H9 (cell line): ENCODE measurements at regions not wholly inside any gene's neighbourhood (a gene's known extent, or its start where the extent isn't known, plus 50 kb on each side); places are given as distances from the start of the nearest gene placed in this dataset.

Source experiments
- DNase-seq: peaks from one replicate; pipeline ENCODE4 v3.0.0-alpha.2; 2017
- H2AFZ ChIP-seq: one replicate; pipeline ENCODE4 v1.6.1; 2013; ENCODE audit warnings: mild to moderate bottlenecking, low read length, control low read depth, moderate library complexity
- H2AK5ac ChIP-seq: 2 replicates; pipeline ENCODE4 v1.6.1; 2013; ENCODE audit warnings: low read length, control low read depth, mixed read lengths; ENCODE audit not compliant: insufficient read length
- H2BK120ac ChIP-seq: one replicate; pipeline ENCODE4 v1.6.1; 2013; ENCODE audit warnings: low read depth, mild to moderate bottlenecking, low read length, control low read depth, inconsistent platforms; ENCODE audit not compliant: poor library complexity, severe bottlenecking
- H2BK12ac ChIP-seq: 2 replicates; pipeline ENCODE4 v1.6.1; 2013; ENCODE audit warnings: low read length, control low read depth, mixed read lengths, low read depth; ENCODE audit not compliant: insufficient read length
- H2BK15ac ChIP-seq: 2 replicates; pipeline ENCODE4 v1.6.1; 2013; ENCODE audit warnings: low read depth, low read length, control low read depth
- H2BK20ac ChIP-seq: one replicate; pipeline ENCODE4 v1.6.1; 2013; ENCODE audit warnings: low read depth, mild to moderate bottlenecking, low read length, control low read depth, inconsistent platforms; ENCODE audit not compliant: poor library complexity, severe bottlenecking
- H2BK5ac ChIP-seq: 2 replicates; pipeline ENCODE4 v1.6.1; 2013; ENCODE audit warnings: low read length, control low read depth, mixed read lengths; ENCODE audit not compliant: insufficient read length
- H3K14ac ChIP-seq: 2 replicates; pipeline ENCODE4 v1.6.1; 2013; ENCODE audit warnings: low read length, control low read depth; ENCODE audit not compliant: insufficient read depth
- H3K18ac ChIP-seq: 2 replicates; pipeline ENCODE4 v1.6.1; 2013; ENCODE audit warnings: low read depth, mild to moderate bottlenecking, mixed read lengths, low read length, control low read depth; ENCODE audit not compliant: insufficient read length
- H3K23ac ChIP-seq: 2 replicates; pipeline ENCODE4 v1.6.1; 2013; ENCODE audit warnings: low read length, control low read depth, mixed read lengths, low read depth; ENCODE audit not compliant: insufficient read length
- H3K23me2 ChIP-seq: 2 replicates; pipeline ENCODE4 v1.6.1; 2013; ENCODE audit warnings: low read depth, mild to moderate bottlenecking, mixed read lengths, low read length, control low read depth; ENCODE audit not compliant: insufficient read length, poor library complexity, severe bottlenecking
- H3K27ac ChIP-seq: 2 replicates; pipeline ENCODE4 v1.5.1; 2013; ENCODE audit warnings: low read length, control low read depth, mixed read lengths, low read depth; ENCODE audit not compliant: insufficient read length
- H3K27me3 ChIP-seq: 2 replicates; pipeline ENCODE4 v1.6.1; 2013; ENCODE audit warnings: low read length, control low read depth, inconsistent platforms; ENCODE audit not compliant: insufficient read depth
- H3K4ac ChIP-seq: 2 replicates; pipeline ENCODE4 v1.6.1; 2013; ENCODE audit warnings: low read depth, mild to moderate bottlenecking, control low read depth, inconsistent platforms, low read length, moderate library complexity
- H3K4me1 ChIP-seq: 2 replicates; pipeline ENCODE4 v1.6.1; 2013; ENCODE audit warnings: low read length, control low read depth, inconsistent platforms; ENCODE audit not compliant: insufficient read depth
- H3K4me2 ChIP-seq: 2 replicates; pipeline ENCODE4 v1.6.1; 2013; ENCODE audit warnings: low read length, control low read depth, mixed read lengths; ENCODE audit not compliant: insufficient read length, insufficient read depth
- H3K56ac ChIP-seq: 2 replicates; pipeline ENCODE4 v1.6.1; 2013; ENCODE audit warnings: low read depth, mild to moderate bottlenecking, mixed read lengths, low read length, control low read depth; ENCODE audit not compliant: insufficient read length
- H3K79me1 ChIP-seq: 2 replicates; pipeline ENCODE4 v1.6.1; 2013; ENCODE audit warnings: low read depth, mild to moderate bottlenecking, moderate library complexity, low read length, control low read depth, inconsistent platforms; ENCODE audit not compliant: insufficient read depth, poor library complexity, severe bottlenecking
- H3K79me2 ChIP-seq: 2 replicates; pipeline ENCODE4 v1.6.1; 2013; ENCODE audit warnings: low read length, control low read depth, inconsistent platforms; ENCODE audit not compliant: insufficient read depth
- H3K9ac ChIP-seq: 2 replicates; pipeline ENCODE4 v1.6.1; 2013; ENCODE audit warnings: low read length, control low read depth, mixed read lengths; ENCODE audit not compliant: insufficient read length; ENCODE audit errors: extremely low read depth
- H3K9me3 ChIP-seq: one replicate; pipeline ENCODE4 v1.6.1; 2013; ENCODE audit warnings: low read depth, low read length, inconsistent platforms; ENCODE audit not compliant: control insufficient read depth
- H3T11ph ChIP-seq: one replicate; pipeline ENCODE4 v1.6.1; 2013; ENCODE audit warnings: mild to moderate bottlenecking, low read length, control low read depth, inconsistent platforms
- H4K20me1 ChIP-seq: one replicate; pipeline ENCODE4 v1.6.1; 2013; ENCODE audit not compliant: control insufficient read depth, insufficient read length, insufficient read depth
- H4K5ac ChIP-seq: 2 replicates; pipeline ENCODE4 v1.6.1; 2013; ENCODE audit warnings: low read depth, mild to moderate bottlenecking, mixed read lengths, low read length, control low read depth; ENCODE audit not compliant: insufficient read length
- H4K8ac ChIP-seq: replicated peaks from 2 replicates; pipeline ENCODE4 v1.6.1; 2013; ENCODE audit warnings: low read length, control low read depth, mixed read lengths, low read depth; ENCODE audit not compliant: insufficient read length
- H4K91ac ChIP-seq: 2 replicates; pipeline ENCODE4 v1.6.1; 2013; ENCODE audit warnings: low read depth, mild to moderate bottlenecking, moderate library complexity, mixed read lengths, low read length, control low read depth; ENCODE audit not compliant: insufficient read length
- H3K27ac Mint-ChIP-seq, 3 experiments: 2 replicates in 2 of 3; 3 replicates in 1 of 3; pipeline ENCODE4 v1.8.0; 2020 to 2021; ENCODE audit warnings: mixed read lengths in 3 of 3, mild to moderate bottlenecking in 1 of 3, moderate library complexity in 1 of 3
- H3K27me3 Mint-ChIP-seq: 2 replicates; pipeline ENCODE4 v1.8.0; 2021; ENCODE audit warnings: low read depth, mild to moderate bottlenecking, moderate library complexity, mixed read lengths
- H3K36me3 Mint-ChIP-seq, 3 experiments: 2 replicates in 2 of 3; 3 replicates in 1 of 3; pipeline ENCODE4 v1.8.0; 2020 to 2021; ENCODE audit warnings: low read depth in 3 of 3, mixed read lengths in 3 of 3; ENCODE audit not compliant: insufficient read depth in 1 of 3
- H3K4me1 Mint-ChIP-seq, 2 experiments: 2 replicates each; pipeline ENCODE4 v1.8.0; 2020; ENCODE audit warnings: mixed read lengths in 2 of 2
- H3K4me3 Mint-ChIP-seq, 2 experiments: 2 replicates in 1 of 2; 3 replicates in 1 of 2; pipeline ENCODE4 v1.8.0; 2020 to 2021; ENCODE audit warnings: mild to moderate bottlenecking in 2 of 2, mixed read lengths in 2 of 2, moderate library complexity in 1 of 2
- H3K9me3 Mint-ChIP-seq, 2 experiments: 2 replicates in 1 of 2; 3 replicates in 1 of 2; pipeline ENCODE4 v1.8.0; 2020; ENCODE audit warnings: mild to moderate bottlenecking in 2 of 2, mixed read lengths in 2 of 2, moderate library complexity in 1 of 2
- CTCF ChIP-seq: fragments of 200-600 bp; sonication (generic); conservative IDR thresholded peaks from 3 replicates; pipeline ENCODE4 v1.8.0; 2021; ENCODE audit warnings: antibody characterized with exemption, mild to moderate bottlenecking

GRCh38 chr2:182589121-182589520 is 126.9 kb upstream of the DNAJC10 start:
- no peak overlapping the region for H3K9ac ChIP-seq
- no peak overlapping the region for H3K56ac ChIP-seq
- no peaks in the 10 kb centered on the region for H3K79me2 ChIP-seq
- no peak overlapping the region for H4K5ac ChIP-seq
- no peak overlapping the region for H3K4ac ChIP-seq
- Mint-ChIP-seq H3K27me3 (no peaks in the 10 kb centered on the region), H3K27ac (0 out of 7 replicates have a peak overlapping the region, but pooled peaks of 1 of the 3 experiments have one; percentile 37), H3K4me3 (no peak overlapping the region), H3K36me3 (no peaks in the 10 kb centered on the region), H3K9me3 (no peaks in the 10 kb centered on the region; a peak in 1 of 5 replicates), H3K4me1 (peaks cover 46 to 47% of the 10 kb centered on the region in 2 experiments)
- H3K18ac ChIP-seq = no peak overlapping the region
- H3K23me2 ChIP-seq = no peaks in the 10 kb centered on the region
- H2BK120ac ChIP-seq = no peak overlapping the region
- no peaks in the 10 kb centered on the region for H3K27me3 ChIP-seq
- no peak overlapping the region for H3K23ac ChIP-seq
- H3K79me1 ChIP-seq = no peaks in the 10 kb centered on the region
- no peak overlapping the region for H3K14ac ChIP-seq
- DNase-seq = no peak
- no peak overlapping the region for H3K27ac ChIP-seq
- H3K4me2 ChIP-seq = no peak overlapping the region
- TF ChIP-seq CTCF = no peak
- H2BK15ac ChIP-seq = no peak overlapping the region
- H2BK20ac ChIP-seq = no peak overlapping the region
- no peak overlapping the region for H2BK12ac ChIP-seq
- H4K91ac ChIP-seq = no peak overlapping the region
- no peaks in the 10 kb centered on the region for H4K20me1 ChIP-seq
- no peak overlapping the region for H2BK5ac ChIP-seq
- no peak overlapping the region for H2AFZ ChIP-seq
- peaks cover 6% of the 10 kb centered on the region; the same call in 1 of the 2 replicates for H3K4me1 ChIP-seq
- H4K8ac ChIP-seq = no peak overlapping the region
- H3K9me3 ChIP-seq = no peaks in the 10 kb centered on the region
- H3T11ph ChIP-seq = no peak overlapping the region
- no peak overlapping the region for H2AK5ac ChIP-seq
